IMR-90 (cell line): ENCODE measurements at regions not wholly inside any gene's neighbourhood (a gene's known extent, or its start where the extent isn't known, plus 50 kb on each side); places are given as distances from the start of the nearest gene placed in this dataset.

Experiments
- ATAC-seq: fragments of 200-7000 bp; cut with Tn5 transposase; 2 replicates; pipeline ENCODE4 v1.9.1; 2020; ENCODE audit warnings: low read depth, mild to moderate bottlenecking, moderate library complexity
- BruUV-seq: library from RNA; stranded (reverse); fragments of 400-500 nt; replicated peaks from 2 replicates; lab custom pipeline; 2021; lab: Mats Ljungman, UMichigan
- CTCF ChIA-PET: fragments of 300-600 bp; formaldehyde crosslinking; extraction: SDS; loops from one replicate; lab custom pipeline; 2021; ENCODE audit warnings: antibody characterized with exemption; lab: Yijun Ruan, JAX
- POLR2A ChIA-PET: fragments of 300-600 bp; sonication (Branson Sonifier 250); formaldehyde crosslinking; loops from one replicate; lab custom pipeline; 2022; ENCODE audit warnings: antibody characterized with exemption; ENCODE audit not compliant: unreplicated experiment; lab: Charles Lee
- DNase-seq: peaks from one replicate; pipeline ENCODE4 v3.0.0; 2013
- H2AFZ ChIP-seq: replicated peaks from 2 replicates; pipeline ENCODE3; 2013; ENCODE audit warnings: low read length, mild to moderate bottlenecking; ENCODE audit not compliant: poor library complexity
- H2AK5ac ChIP-seq: 2 replicates; pipeline ENCODE4 v1.6.1; 2013; ENCODE audit warnings: low read depth, low read length, inconsistent platforms
- H2AK9ac ChIP-seq: replicated peaks from 2 replicates; pipeline ENCODE3; 2013; ENCODE audit warnings: mild to moderate bottlenecking, low read depth, low read length, moderate library complexity; ENCODE audit not compliant: poor library complexity
- H2BK120ac ChIP-seq: 2 replicates; pipeline ENCODE4 v1.6.1; 2013; ENCODE audit warnings: low read depth, low read length, inconsistent platforms
- H2BK15ac ChIP-seq: 3 replicates; pipeline ENCODE4 v1.6.1; 2013; ENCODE audit warnings: low read depth, low read length, inconsistent platforms
- H2BK20ac ChIP-seq: 2 replicates; pipeline ENCODE4 v1.6.1; 2013; ENCODE audit warnings: low read depth, mild to moderate bottlenecking, inconsistent platforms, low read length, moderate library complexity
- H2BK5ac ChIP-seq: 2 replicates; pipeline ENCODE4 v1.6.1; 2013; ENCODE audit warnings: mild to moderate bottlenecking, low read depth, low read length, inconsistent platforms; ENCODE audit not compliant: poor library complexity, severe bottlenecking
- H3K14ac ChIP-seq: replicated peaks from 2 replicates; pipeline ENCODE4 v1.6.1; 2013; ENCODE audit warnings: low read depth, low read length, inconsistent platforms
- H3K18ac ChIP-seq: 2 replicates; pipeline ENCODE4 v1.6.1; 2013; ENCODE audit warnings: low read depth, low read length, control low read depth
- H3K23ac ChIP-seq: 2 replicates; pipeline ENCODE4 v1.6.1; 2013; ENCODE audit warnings: low read depth, low read length, inconsistent platforms
- H3K27ac ChIP-seq: 2 replicates; pipeline ENCODE4 v1.5.1; 2013; ENCODE audit warnings: mild to moderate bottlenecking, control low read depth, low read length; ENCODE audit not compliant: insufficient read depth
- H3K27me3 ChIP-seq: 2 replicates; pipeline ENCODE4 v1.6.1; 2013; ENCODE audit warnings: low read length; ENCODE audit not compliant: control insufficient read depth, insufficient read depth
- H3K36me3 ChIP-seq: 2 replicates; pipeline ENCODE4 v1.6.1; 2013; ENCODE audit warnings: low read length, mixed read lengths; ENCODE audit not compliant: control insufficient read depth, insufficient read depth
- H3K4ac ChIP-seq: 2 replicates; pipeline ENCODE4 v1.6.1; 2013; ENCODE audit warnings: low read depth, low read length, inconsistent platforms
- H3K4me1 ChIP-seq: 2 replicates; pipeline ENCODE4 v1.6.1; 2013; ENCODE audit warnings: low read length, mixed read lengths; ENCODE audit not compliant: control insufficient read depth, insufficient read depth
- H3K4me2 ChIP-seq: 2 replicates; pipeline ENCODE4 v1.6.1; 2013; ENCODE audit warnings: low read depth, mild to moderate bottlenecking, control low read depth, low read length, moderate library complexity
- H3K4me3 ChIP-seq: 2 replicates; pipeline ENCODE4 v1.5.1; 2013; ENCODE audit warnings: low read depth, mild to moderate bottlenecking, control low read depth, low read length, moderate library complexity; ENCODE audit not compliant: insufficient read depth
- H3K56ac ChIP-seq: 2 replicates; pipeline ENCODE4 v1.6.1; 2013; ENCODE audit warnings: low read length, inconsistent platforms; ENCODE audit not compliant: insufficient read depth; ENCODE audit errors: extremely low read depth
- H3K79me1 ChIP-seq, 2 experiments: 2 replicates each; pipeline ENCODE4 v1.6.1; 2013; ENCODE audit warnings: low read length in 2 of 2, inconsistent platforms in 1 of 2, low read depth in 1 of 2
- H3K9ac ChIP-seq: 2 replicates; pipeline ENCODE4 v1.6.1; 2013; ENCODE audit warnings: low read depth, low read length, control low read depth
- H3K9me1 ChIP-seq: 2 replicates; pipeline ENCODE4 v1.6.1; 2013; ENCODE audit warnings: low read length, inconsistent platforms; ENCODE audit not compliant: insufficient read depth
- H3K9me3 ChIP-seq: 2 replicates; pipeline ENCODE4 v1.6.1; 2013; ENCODE audit warnings: low read length; ENCODE audit not compliant: control insufficient read depth, insufficient read depth
- H4K20me1 ChIP-seq: 2 replicates; pipeline ENCODE4 v1.6.1; 2013; ENCODE audit warnings: low read length, inconsistent platforms; ENCODE audit not compliant: insufficient read depth
- H4K5ac ChIP-seq: 2 replicates; pipeline ENCODE4 v1.6.1; 2013; ENCODE audit warnings: mild to moderate bottlenecking, low read depth, low read length, control low read depth
- H4K8ac ChIP-seq, 2 experiments: 2 replicates each; pipeline ENCODE4 v1.6.1; 2013; ENCODE audit warnings: low read depth in 2 of 2, low read length in 2 of 2, control low read depth in 1 of 2, inconsistent platforms in 1 of 2
- H4K91ac ChIP-seq: 2 replicates; pipeline ENCODE4 v1.6.1; 2013; ENCODE audit warnings: low read depth, low read length, inconsistent platforms; ENCODE audit not compliant: insufficient read depth
- MAFK ChIP-seq: IDR thresholded peaks from 2 replicates; pipeline ENCODE4 v1.6.1; 2012; ENCODE audit warnings: low read depth, low read length, improper control_type of control experiment
- MAZ ChIP-seq: IDR thresholded peaks from 2 replicates; pipeline ENCODE4 v1.6.1; 2012; ENCODE audit warnings: low read depth, mild to moderate bottlenecking, low read length, improper control_type of control experiment, moderate library complexity, borderline replicate concordance
- MXI1 ChIP-seq: IDR thresholded peaks from 2 replicates; pipeline ENCODE4 v1.6.1; 2012; ENCODE audit warnings: low read depth, mild to moderate bottlenecking, low read length, moderate library complexity, borderline replicate concordance
- NFE2L2 ChIP-seq: fragments of 150-350 bp; IDR thresholded peaks from 2 replicates; pipeline ENCODE4 v1.6.1; 2016; ENCODE audit warnings: low read depth, mild to moderate bottlenecking, low read length
- POLR2A ChIP-seq: IDR thresholded peaks from 2 replicates; pipeline ENCODE4 v1.6.1; 2012; ENCODE audit warnings: mild to moderate bottlenecking, low read depth, low read length
- SMC3 ChIP-seq: fragments of 150-350 bp; IDR thresholded peaks from 2 replicates; pipeline ENCODE4 v1.6.1; 2016; ENCODE audit warnings: low read depth, mild to moderate bottlenecking, antibody characterized with exemption, low read length, moderate library complexity
- WGBS, 2 experiments: methylation state at CpG; one replicate each; pipeline versions ENCODE4 v1.1.5 to v1.1.7; 2013; ENCODE audit warnings: missing lambda C conversion rate in 2 of 2; ENCODE audit not compliant: insufficient read length in 1 of 2; ENCODE audit errors: extremely low coverage in 2 of 2; 5-methylcytosine and 5-hydroxymethylcytosine counted together
- dilution Hi-C: fragments of 300-500 bp; cut with HindIII; formaldehyde crosslinking; loops from one replicate; pipeline ENCODE4 v1.14.3; 2018; ENCODE audit warnings: low sequenced_read_pairs; ENCODE audit not compliant: unreplicated experiment
- in situ Hi-C: fragments of 300-500 bp; cut with MboI; formaldehyde crosslinking; loops from 3 replicates; pipeline ENCODE4 v1.14.3; 2019; ENCODE audit warnings: low sequenced_read_pairs, inconsistent platforms, mixed read lengths
- intact Hi-C: fragments of 100-400 bp; cut with micrococcal nuclease; formaldehyde crosslinking; loops from 2 replicates; pipeline ENCODE4 v1.10.0; 2022

- no peak overlapping the region for H3K14ac ChIP-seq
- H4K5ac ChIP-seq: no peak overlapping the region
- H3K56ac ChIP-seq: no peak overlapping the region
- H3K4me3 ChIP-seq: no peak overlapping the region
- DNase-seq (no peak), ATAC-seq (no peak)
- no peak overlapping the region for H4K8ac ChIP-seq
- BruUV-seq: no TSS peak
- no CpG with 5 or more reads among the region's 2 CpGs for WGBS, 2 experiments
- H3K23ac ChIP-seq: no peak overlapping the region
- H3K18ac ChIP-seq: no peak overlapping the region
- H3K4me1 ChIP-seq: no peaks in the 10 kb centered on the region
- ChIA-PET CTCF (no interaction called here), POLR2A (no interaction called here)
- no peak overlapping the region for H3K9ac ChIP-seq
- no peak overlapping the region for H2AK5ac ChIP-seq
- H3K27ac ChIP-seq: no peak overlapping the region
- H3K79me1 ChIP-seq: no peaks in the 10 kb centered on the region
- H4K91ac ChIP-seq: no peak overlapping the region
- H2BK5ac ChIP-seq: no peak overlapping the region
- H3K27me3 ChIP-seq: no peaks in the 10 kb centered on the region
- no peaks in the 10 kb centered on the region for H3K36me3 ChIP-seq
- 0 out of 2 replicates have a peak, but pooled peaks cover 2% of the 10 kb centered on the region for H3K9me3 ChIP-seq
- intact Hi-C loops (no loop called here), in situ Hi-C loops (no loop called here), dilution Hi-C loops (no loop called here)
- H3K9me1 ChIP-seq: no peaks in the 10 kb centered on the region
- no peak overlapping the region for H2BK15ac ChIP-seq
- no peak overlapping the region for H2BK20ac ChIP-seq
- H2BK120ac ChIP-seq: no peak overlapping the region
- TF ChIP-seq NFE2L2 (no peak), POLR2A (no peak), MAZ (no peak), MXI1 (no peak), SMC3 (no peak), MAFK (no peak)
- no peak overlapping the region for H2AFZ ChIP-seq
- no peak overlapping the region for H3K4ac ChIP-seq
- no peak overlapping the region for H2AK9ac ChIP-seq
- no peak overlapping the region for H3K4me2 ChIP-seq
- no peaks in the 10 kb centered on the region for H4K20me1 ChIP-seq
Observed at GRCh38 chr2:194938066-194938465, 719.0 kb upstream of the SLC39A10 start.
